Retina (tissue), 1 donor: ENCODE measurements at regions not wholly inside any gene's neighbourhood (a gene's known extent, or its start where the extent isn't known, plus 50 kb on each side); places are given as distances from the start of the nearest gene placed in this dataset.
"Not testable (repeated sequence)": the region's sequence is repeated elsewhere in the genome, so short reads cannot be mapped to it uniquely, and the experiment has no call there.

Experiments
- DNase-seq: peaks from one replicate; pipeline ENCODE4 v3.0.0-alpha.2; 2016

GRCh38 chr6:13874191-13874549 is 50.6 kb upstream of the RNF182 start:
- no peak for DNase-seq

- peak; percentile 80 for DNase-seq
Observed at GRCh38 chr6:13873288-13874190, 51.2 kb upstream of the RNF182 start.

- DNase-seq = no peak
Observed at GRCh38 chr6:13872681-13873080, 52.1 kb upstream of the RNF182 start.

- DNase-seq = not testable (repeated sequence)
Observed at GRCh38 chr6:13872006-13872405, 52.7 kb upstream of the RNF182 start.

GRCh38 chr6:13870214-13870830 is 54.4 kb upstream of the RNF182 start:
- DNase-seq = no peak

- DNase-seq = no peak
Observed at GRCh38 chr6:13868236-13868635, 53.9 kb upstream of the MCUR1 start.

- no peak for DNase-seq
Observed at GRCh38 chr6:13866301-13866700, 51.9 kb upstream of the MCUR1 start.

- DNase-seq = no peak
Observed at GRCh38 chr6:13865141-13865540, 50.8 kb upstream of the MCUR1 start.

GRCh38 chr6:13864669-13865068 is 50.3 kb upstream of the MCUR1 start:
- not testable (repeated sequence) for DNase-seq
